Panc1 (cell line): ENCODE measurements at regions not wholly inside any gene's neighbourhood (a gene's known extent, or its start where the extent isn't known, plus 50 kb on each side); places are given as distances from the start of the nearest gene placed in this dataset.

Experiments
- POLR2AphosphoS5 ChIP-seq: IDR thresholded peaks from 2 replicates; pipeline ENCODE4 v1.6.1; 2012; ENCODE audit warnings: mild to moderate bottlenecking, low read depth, low read length, moderate library complexity
- SIN3A ChIP-seq: IDR thresholded peaks from 2 replicates; pipeline ENCODE4 v1.6.1; 2012; ENCODE audit warnings: low read depth, mild to moderate bottlenecking, low read length, moderate library complexity, borderline replicate concordance; ENCODE audit not compliant: insufficient read depth

DNA sequence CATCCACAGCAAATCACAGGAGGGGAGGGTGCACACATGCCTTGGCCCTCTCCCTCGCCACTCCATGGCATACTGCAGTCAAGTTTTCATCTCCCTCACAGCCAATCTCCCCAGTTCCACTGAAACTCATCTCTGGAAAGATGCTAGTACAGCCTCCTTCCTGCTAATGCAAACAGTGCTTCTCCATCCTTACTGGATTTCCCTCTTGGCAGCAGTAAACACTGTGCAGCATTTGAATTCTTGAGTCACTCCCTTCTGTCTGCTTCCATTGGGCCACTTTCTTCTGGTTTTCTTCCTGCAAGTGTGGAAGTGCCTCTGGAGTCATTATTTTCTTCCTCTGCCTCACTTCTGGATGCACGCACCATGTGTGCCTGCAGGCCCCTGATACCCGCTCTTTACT, 460.3 kb downstream of the QKI start:
- TF ChIP-seq POLR2AphosphoS5 (no peak), SIN3A (no peak)
